HepG2 (cell line): ENCODE measurements at regions not wholly inside any gene's neighbourhood (a gene's known extent, or its start where the extent isn't known, plus 50 kb on each side); places are given as distances from the start of the nearest gene placed in this dataset.

ENCODE experiments used
- ATAC-seq: fragments of 200-7000 bp; cut with Tn5 transposase; 3 replicates; pipeline ENCODE4 v1.9.1; 2020; ENCODE audit warnings: mild to moderate bottlenecking, moderate library complexity
- BruUV-seq: library from RNA; stranded (reverse); fragments of 400-500 nt; replicated peaks from 2 replicates; lab custom pipeline; 2021; lab: Mats Ljungman, UMichigan
- CTCF ChIA-PET: fragments of 300-600 bp; formaldehyde crosslinking; extraction: SDS; loops from one replicate; lab custom pipeline; 2021; ENCODE audit warnings: low total read pairs, inconsistent platforms, low intra/inter-chr PET ratio; lab: Yijun Ruan, JAX
- POLR2A ChIA-PET: fragments of 350-600 bp; sonication (Branson Sonifier 250); formaldehyde crosslinking; loops from one replicate; lab custom pipeline; 2020; ENCODE audit warnings: antibody characterized with exemption, inconsistent platforms; lab: Yijun Ruan, JAX
- DNase-seq: peaks from one replicate; pipeline ENCODE4 v3.0.0-alpha.2; 2015; ENCODE audit warnings: low spot score
- FAIRE-seq: peaks from 3 replicates; lab custom pipeline; 2011; peaks lifted over from hg19 to GRCh38; lab: Jason Lieb, UNC
- H2AFZ ChIP-seq: one replicate; pipeline ENCODE4 v1.6.1; 2011; ENCODE audit warnings: low read length, inconsistent platforms
- H3K27ac ChIP-seq: fragments of 300-600 bp; 3 replicates; pipeline ENCODE4 v1.8.0; 2011; ENCODE audit warnings: mixed run types, mild to moderate bottlenecking, mixed read lengths, low read length, inconsistent platforms; ENCODE audit not compliant: insufficient read depth; ENCODE audit errors: extremely low read length
- H3K27me3 ChIP-seq, 2 experiments: fragments of 200-600 bp in 1 of 2; 2 replicates in 1 of 2; 3 replicates in 1 of 2; pipeline versions ENCODE4 v1.6.0 to v1.8.0; 2011; ENCODE audit warnings: low read length in 2 of 2, mild to moderate bottlenecking in 2 of 2, moderate library complexity in 2 of 2, inconsistent platforms in 1 of 2; ENCODE audit not compliant: insufficient read depth in 2 of 2, control insufficient read depth in 1 of 2
- H3K36me3 ChIP-seq, 2 experiments: fragments of 200-600 bp in 1 of 2; replicated peaks in 1 of 2; 2 replicates in 1 of 2; 3 replicates in 1 of 2; pipeline versions ENCODE4 v1.5.1 to v1.8.0; 2011; ENCODE audit warnings: low read length in 2 of 2, inconsistent platforms in 1 of 2; ENCODE audit not compliant: insufficient read depth in 2 of 2, control insufficient read depth in 1 of 2
- H3K4me1 ChIP-seq: 2 replicates; pipeline ENCODE4 v1.5.1; 2012; ENCODE audit warnings: low read length, inconsistent platforms; ENCODE audit not compliant: insufficient read depth
- H3K4me2 ChIP-seq: 2 replicates; pipeline ENCODE4 v1.6.0; 2011; ENCODE audit warnings: low read depth, low read length, inconsistent platforms
- H3K4me3 ChIP-seq, 3 experiments: fragments of 200-600 bp in 1 of 3; sonication (generic), shearing (Covaris generic) in 1 of 3; replicated peaks in 1 of 3; 2 replicates each; pipeline ENCODE4 v1.5.1; 2011 to 2016; ENCODE audit warnings: low read length in 3 of 3, inconsistent platforms in 2 of 3, low read depth in 2 of 3, mild to moderate bottlenecking in 2 of 3, control low read depth in 1 of 3, mixed read lengths in 1 of 3; ENCODE audit not compliant: insufficient read depth in 1 of 3
- H3K79me2 ChIP-seq: one replicate; pipeline ENCODE4 v1.6.1; 2011; ENCODE audit warnings: low read length, inconsistent platforms; ENCODE audit not compliant: insufficient read depth
- H3K9ac ChIP-seq: 2 replicates; pipeline ENCODE4 v1.6.0; 2011; ENCODE audit warnings: mild to moderate bottlenecking, low read depth, low read length, inconsistent platforms; ENCODE audit not compliant: insufficient read depth
- H3K9me3 ChIP-seq: 2 replicates; pipeline ENCODE4 v1.5.1; 2012; ENCODE audit warnings: mild to moderate bottlenecking, low read length
- H4K20me1 ChIP-seq: 2 replicates; pipeline ENCODE4 v1.6.0; 2011; ENCODE audit warnings: inconsistent platforms, mild to moderate bottlenecking, low read length, moderate library complexity; ENCODE audit not compliant: insufficient read depth
- ARID2 ChIP-seq: sonication (generic); formaldehyde crosslinking; IDR thresholded peaks from 2 replicates; pipeline ENCODE4 v1.8.1; 2022; ENCODE audit warnings: mild to moderate bottlenecking, missing genetic modification reagents, borderline replicate concordance
- KDM4B ChIP-seq: sonication (generic); formaldehyde crosslinking; IDR thresholded peaks from 2 replicates; pipeline ENCODE4 v1.4.0; 2020; ENCODE audit warnings: missing genetic modification reagents
- KLF11 ChIP-seq: IDR thresholded peaks from 2 replicates; pipeline ENCODE4 v1.6.1; 2016; ENCODE audit warnings: missing compliant biosample characterization
- KLF12 ChIP-seq: sonication (generic); formaldehyde crosslinking; IDR thresholded peaks from 2 replicates; pipeline ENCODE4 v1.4.0; 2020; ENCODE audit warnings: missing genetic modification reagents, borderline replicate concordance
- NFATC3 ChIP-seq: sonication (generic); formaldehyde crosslinking; IDR thresholded peaks from 2 replicates; pipeline ENCODE4 v1.5.1; 2020; ENCODE audit warnings: mild to moderate bottlenecking, missing genetic modification reagents
- RAD51 ChIP-seq: fragments of 450-650 bp; IDR thresholded peaks from 2 replicates; pipeline ENCODE4 v1.6.1; 2016; ENCODE audit warnings: borderline replicate concordance
- REL ChIP-seq: sonication (generic); formaldehyde crosslinking; conservative IDR thresholded peaks from 2 replicates; pipeline ENCODE4 v1.8.0; 2022; ENCODE audit warnings: mild to moderate bottlenecking, missing genetic modification reagents, moderate library complexity
- SAP130 ChIP-seq: IDR thresholded peaks from 2 replicates; pipeline ENCODE4 v1.6.1; 2016; ENCODE audit warnings: low read depth
- STAG1 ChIP-seq: sonication (generic); formaldehyde crosslinking; IDR thresholded peaks from 2 replicates; pipeline ENCODE4 v1.4.0; 2020; ENCODE audit warnings: missing genetic modification reagents
- STAT5B ChIP-seq: sonication (generic); formaldehyde crosslinking; IDR thresholded peaks from 2 replicates; pipeline ENCODE4 v1.4.0; 2020; ENCODE audit warnings: missing genetic modification reagents
- TAF15 ChIP-seq: fragments of 200-400 bp; formaldehyde crosslinking; IDR thresholded peaks from one replicate; pipeline ENCODE4 v1.6.1; 2018; ENCODE audit warnings: mild to moderate bottlenecking, low read depth, low read length; ENCODE audit not compliant: poor library complexity, severe bottlenecking
- YY1 ChIP-seq: IDR thresholded peaks from 2 replicates; pipeline ENCODE4 v1.6.1; 2011; ENCODE audit warnings: low read length, low read depth, moderate library complexity, mild to moderate bottlenecking; ENCODE audit not compliant: insufficient read depth, insufficient replicate concordance
- ZNF124 ChIP-seq: sonication (generic); formaldehyde crosslinking; IDR thresholded peaks from 2 replicates; pipeline ENCODE4 v1.4.0; 2020; ENCODE audit warnings: missing genetic modification reagents
- ZNF225 ChIP-seq: sonication (generic); formaldehyde crosslinking; IDR thresholded peaks from 2 replicates; pipeline ENCODE4 v1.4.0; 2020; ENCODE audit warnings: mild to moderate bottlenecking, missing genetic modification reagents
- ZNF234 ChIP-seq: sonication (generic); formaldehyde crosslinking; conservative IDR thresholded peaks from 2 replicates; pipeline ENCODE4 v1.5.1; 2020; ENCODE audit warnings: mild to moderate bottlenecking, missing genetic modification reagents
- ZNF263 ChIP-seq: sonication (generic); formaldehyde crosslinking; IDR thresholded peaks from 2 replicates; pipeline ENCODE4 v1.4.0; 2020; ENCODE audit warnings: missing genetic modification reagents
- ZNF460 ChIP-seq: sonication (generic); formaldehyde crosslinking; IDR thresholded peaks from 2 replicates; pipeline ENCODE4 v1.5.1; 2020; ENCODE audit warnings: missing genetic modification reagents, mild to moderate bottlenecking, borderline replicate concordance
- ZSCAN12 ChIP-seq: sonication (generic); formaldehyde crosslinking; IDR thresholded peaks from 2 replicates; pipeline ENCODE4 v1.9.0; 2021; ENCODE audit warnings: mild to moderate bottlenecking, missing genetic modification reagents
- WGBS: methylation state at CpG from one replicate; pipeline ENCODE4 v1.1.6; 2017; ENCODE audit warnings: low lambda C conversion rate; 5-methylcytosine and 5-hydroxymethylcytosine counted together
- in situ Hi-C: cut with HindIII; loops from 2 replicates; pipeline ENCODE4 v1.10.0; 2017; ENCODE audit warnings: low pct_unique_long_range_greater_than_20kb; ENCODE audit not compliant: extremely low pct_ligation_motif_present
- intact Hi-C: fragments of 100-400 bp; cut with micrococcal nuclease; formaldehyde crosslinking; loops from one replicate; pipeline ENCODE4 v1.10.0; 2022; ENCODE audit not compliant: unreplicated experiment
- TF ChIP-seq, protein P1 (sequence below): sonication (generic); formaldehyde crosslinking; IDR thresholded peaks from 2 replicates; pipeline ENCODE4 v1.4.0; 2020; ENCODE audit warnings: missing genetic modification reagents
- TF ChIP-seq, protein P2 (sequence below): IDR thresholded peaks from 2 replicates; pipeline ENCODE4 v1.6.1; 2016; ENCODE audit warnings: missing compliant biosample characterization, missing genetic modification reagents, borderline replicate concordance

DNA sequence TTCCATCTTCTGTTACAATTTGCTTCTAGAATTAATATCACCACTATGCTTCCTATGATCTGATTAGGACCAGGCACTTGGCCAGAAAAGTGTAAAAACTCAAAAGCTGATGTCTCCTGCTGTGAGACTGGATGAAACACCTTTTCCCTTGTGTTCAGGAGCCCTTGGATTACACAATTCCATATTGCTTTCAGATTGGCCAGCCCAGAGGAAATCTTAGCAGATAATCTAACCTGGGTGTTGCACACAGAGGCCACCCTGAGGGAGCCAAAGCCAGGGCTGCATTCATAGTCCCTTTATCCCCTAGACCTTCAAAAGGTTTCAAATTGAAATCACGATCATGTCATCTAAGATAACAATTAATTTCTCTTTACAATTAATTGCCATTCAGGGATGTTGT lies 94.1 kb upstream of the SELENOP start:
- Histone ChIP-seq H3K4me1 (peaks cover 17% of the 10 kb centered on the region), H3K4me3 (no peak overlapping the region), H4K20me1 (no peaks in the 10 kb centered on the region), H3K27me3 (no peaks in the 10 kb centered on the region), H3K9ac (no peak overlapping the region), H2AFZ (no peak overlapping the region), H3K36me3 (no peaks in the 10 kb centered on the region), H3K9me3 (no peaks in the 10 kb centered on the region), H3K27ac (no peak overlapping the region), H3K79me2 (no peaks in the 10 kb centered on the region), H3K4me2 (no peak overlapping the region)
- intact Hi-C loops (no loop called here), in situ Hi-C loops (loop anchor here (25.0 kb wide), 1 partner anchor 481 kb away; no protein-coding TSS in a partner anchor)
- TF ChIP-seq ZNF263 (CRISPR knock-in tag): no peak
- no peak for TF ChIP-seq REL (CRISPR knock-in tag)
- TF ChIP-seq ZNF460 (CRISPR knock-in tag): no peak
- TF ChIP-seq, protein P1, sequence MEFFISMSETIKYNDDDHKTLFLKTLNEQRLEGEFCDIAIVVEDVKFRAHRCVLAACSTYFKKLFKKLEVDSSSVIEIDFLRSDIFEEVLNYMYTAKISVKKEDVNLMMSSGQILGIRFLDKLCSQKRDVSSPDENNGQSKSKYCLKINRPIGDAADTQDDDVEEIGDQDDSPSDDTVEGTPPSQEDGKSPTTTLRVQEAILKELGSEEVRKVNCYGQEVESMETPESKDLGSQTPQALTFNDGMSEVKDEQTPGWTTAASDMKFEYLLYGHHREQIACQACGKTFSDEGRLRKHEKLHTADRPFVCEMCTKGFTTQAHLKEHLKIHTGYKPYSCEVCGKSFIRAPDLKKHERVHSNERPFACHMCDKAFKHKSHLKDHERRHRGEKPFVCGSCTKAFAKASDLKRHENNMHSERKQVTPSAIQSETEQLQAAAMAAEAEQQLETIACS: no peak
- TF ChIP-seq ZNF225 (CRISPR knock-in tag): no peak
- TF ChIP-seq ARID2: no peak
- no peak for TF ChIP-seq NFATC3 (CRISPR knock-in tag)
- TF ChIP-seq KLF12 (CRISPR knock-in tag): no peak
- no peak for TF ChIP-seq YY1
- ChIA-PET POLR2A (no interaction called here), CTCF (no interaction called here)
- ATAC-seq: no peak
- BruUV-seq: no TSS peak
- DNase-seq: no peak
- WGBS: 63% methylated on average over 1 of the region's 1 CpG
- no peak for FAIRE-seq

DNA sequence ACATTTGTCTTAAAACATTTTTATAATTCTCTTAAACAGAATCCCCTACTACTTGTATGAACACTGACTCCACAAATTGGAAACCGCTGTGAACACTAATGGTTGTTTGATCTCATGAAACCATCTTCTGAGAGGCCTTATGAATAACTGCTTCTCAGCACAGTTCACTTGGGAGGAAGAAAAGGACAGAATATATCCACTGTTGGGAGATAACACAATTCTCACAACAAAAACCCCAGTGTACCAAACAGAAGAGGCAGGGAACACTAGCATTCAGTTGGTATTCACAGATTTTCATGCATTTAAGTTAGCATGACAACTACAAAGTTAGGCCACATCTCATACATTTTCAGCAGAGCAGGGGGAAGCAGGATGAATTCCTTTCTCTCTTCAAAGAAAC lies 89.0 kb upstream of the SELENOP start:
- Histone ChIP-seq H4K20me1 (no peaks in the 10 kb centered on the region), H3K79me2 (no peaks in the 10 kb centered on the region), H3K27ac (no peak overlapping the region), H3K9ac (no peak overlapping the region), H3K27me3 (no peaks in the 10 kb centered on the region), H2AFZ (no peak overlapping the region), H3K36me3 (no peaks in the 10 kb centered on the region), H3K4me2 (no peak overlapping the region), H3K9me3 (no peaks in the 10 kb centered on the region), H3K4me1 (no peaks in the 10 kb centered on the region), H3K4me3 (no peak overlapping the region)
- 73% methylated on average over 1 of the region's 1 CpG for WGBS
- no peak for DNase-seq
- no peak for FAIRE-seq
- intact Hi-C loops (no loop called here), in situ Hi-C loops (loop anchor here (25.0 kb wide), 1 partner anchor 487 kb away; no protein-coding TSS in a partner anchor)
- ATAC-seq: no peak
- POLR2A ChIA-PET: no interaction called here
- no TSS peak for BruUV-seq
- CTCF ChIA-PET: no interaction called here
- TF ChIP-seq RAD51: no peak
- TF ChIP-seq ZNF263 (CRISPR knock-in tag): no peak
- no peak for TF ChIP-seq ZNF234
- no peak for TF ChIP-seq SAP130 (CRISPR knock-in tag)
- no peak for TF ChIP-seq STAG1 (CRISPR knock-in tag)
- TF ChIP-seq, protein P2, sequence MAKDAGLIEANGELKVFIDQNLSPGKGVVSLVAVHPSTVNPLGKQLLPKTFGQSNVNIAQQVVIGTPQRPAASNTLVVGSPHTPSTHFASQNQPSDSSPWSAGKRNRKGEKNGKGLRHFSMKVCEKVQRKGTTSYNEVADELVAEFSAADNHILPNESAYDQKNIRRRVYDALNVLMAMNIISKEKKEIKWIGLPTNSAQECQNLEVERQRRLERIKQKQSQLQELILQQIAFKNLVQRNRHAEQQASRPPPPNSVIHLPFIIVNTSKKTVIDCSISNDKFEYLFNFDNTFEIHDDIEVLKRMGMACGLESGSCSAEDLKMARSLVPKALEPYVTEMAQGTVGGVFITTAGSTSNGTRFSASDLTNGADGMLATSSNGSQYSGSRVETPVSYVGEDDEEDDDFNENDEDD: no peak
- TF ChIP-seq TAF15: no peak
- TF ChIP-seq KDM4B (CRISPR knock-in tag): no peak
- no peak for TF ChIP-seq ZSCAN12 (CRISPR knock-in tag)
- TF ChIP-seq ZNF124: no peak
- no peak for TF ChIP-seq STAT5B (CRISPR knock-in tag)
- TF ChIP-seq KLF11: no peak
